Panc1 (cell line): ENCODE measurements at regions not wholly inside any gene's neighbourhood (a gene's known extent, or its start where the extent isn't known, plus 50 kb on each side); places are given as distances from the start of the nearest gene placed in this dataset.

Experiments
- ATAC-seq: fragments of 200-7000 bp; cut with Tn5 transposase; 2 replicates; pipeline ENCODE4 v1.9.1; 2020; ENCODE audit warnings: mild to moderate bottlenecking, moderate library complexity
- BruUV-seq: library from RNA; stranded (reverse); fragments of 400-500 nt; replicated peaks from 2 replicates; lab custom pipeline; 2021; lab: Mats Ljungman, UMichigan
- CTCF ChIA-PET: fragments of 300-600 bp; sonication (Branson Sonifier 250); formaldehyde crosslinking; loops from one replicate; lab custom pipeline; 2022; ENCODE audit warnings: antibody characterized with exemption; lab: Charles Lee
- POLR2A ChIA-PET: fragments of 300-600 bp; sonication (Branson Sonifier 250); formaldehyde crosslinking; loops from one replicate; lab custom pipeline; 2022; ENCODE audit warnings: antibody characterized with exemption; lab: Charles Lee
- DNase-seq: peaks from one replicate; pipeline ENCODE4 v3.0.0-alpha.2; 2010; ENCODE audit warnings: low read depth, low spot score
- H3K27ac ChIP-seq: 2 replicates; pipeline ENCODE4 v1.5.1; 2011; ENCODE audit warnings: mild to moderate bottlenecking, low read length, inconsistent platforms
- H3K27me3 ChIP-seq: fragments of 200-500 bp; sonication (Bioruptor generic); 2 replicates; pipeline ENCODE4 v1.6.0; 2014; ENCODE audit warnings: low read length, inconsistent platforms; ENCODE audit not compliant: control insufficient read depth, insufficient read depth
- H3K36me3 ChIP-seq: fragments of 200-500 bp; sonication (Bioruptor generic); 2 replicates; pipeline ENCODE4 v1.5.1; 2014; ENCODE audit warnings: inconsistent platforms, mild to moderate bottlenecking, low read length, moderate library complexity; ENCODE audit not compliant: control insufficient read depth, insufficient read depth
- H3K4me1 ChIP-seq: 2 replicates; pipeline ENCODE4 v1.5.1; 2011; ENCODE audit warnings: inconsistent platforms, mild to moderate bottlenecking, low read length, moderate library complexity; ENCODE audit not compliant: control insufficient read depth, insufficient read depth
- H3K4me3 ChIP-seq, 2 experiments: 2 replicates each; pipeline ENCODE4 v1.5.1; 2011 to 2012; ENCODE audit warnings: low read depth in 2 of 2, low read length in 2 of 2, mild to moderate bottlenecking in 2 of 2, inconsistent platforms in 1 of 2, moderate library complexity in 1 of 2
- H3K9me3 ChIP-seq: fragments of 200-500 bp; sonication (Bioruptor generic); 2 replicates; pipeline ENCODE4 v1.5.1; 2014; ENCODE audit warnings: low read depth, mild to moderate bottlenecking, inconsistent platforms, low read length, moderate library complexity; ENCODE audit not compliant: control insufficient read depth, insufficient read depth
- POLR2AphosphoS5 ChIP-seq: IDR thresholded peaks from 2 replicates; pipeline ENCODE4 v1.6.1; 2012; ENCODE audit warnings: mild to moderate bottlenecking, low read depth, low read length, moderate library complexity
- SIN3A ChIP-seq: IDR thresholded peaks from 2 replicates; pipeline ENCODE4 v1.6.1; 2012; ENCODE audit warnings: low read depth, mild to moderate bottlenecking, low read length, moderate library complexity, borderline replicate concordance; ENCODE audit not compliant: insufficient read depth
- TCF7L2 ChIP-seq: IDR thresholded peaks from 2 replicates; pipeline ENCODE4 v1.6.1; 2011; ENCODE audit warnings: mild to moderate bottlenecking, low read depth, low read length, inconsistent platforms
- in situ Hi-C: cut with HindIII; loops from 2 replicates; pipeline ENCODE4 v1.10.0; 2016; ENCODE audit warnings: low sequenced_read_pairs, low pct_unique_long_range_greater_than_20kb
- intact Hi-C: fragments of 100-400 bp; cut with micrococcal nuclease; formaldehyde crosslinking; loops from one replicate; pipeline ENCODE4 v1.10.0; 2022; ENCODE audit not compliant: unreplicated experiment
- TF ChIP-seq, protein P1 (sequence below), 2 experiments: IDR thresholded peaks; 2 replicates each; pipeline ENCODE4 v1.6.1; 2011 to 2012; ENCODE audit warnings: low read depth in 2 of 2, control low read depth in 1 of 2, low read length in 1 of 2, mild to moderate bottlenecking in 1 of 2, moderate library complexity in 1 of 2; ENCODE audit not compliant: insufficient read depth in 1 of 2
- TF ChIP-seq, protein P2 (sequence below): fragments of 450-650 bp; IDR thresholded peaks from 2 replicates; pipeline ENCODE4 v1.5.1; 2017; ENCODE audit warnings: mild to moderate bottlenecking

DNA sequence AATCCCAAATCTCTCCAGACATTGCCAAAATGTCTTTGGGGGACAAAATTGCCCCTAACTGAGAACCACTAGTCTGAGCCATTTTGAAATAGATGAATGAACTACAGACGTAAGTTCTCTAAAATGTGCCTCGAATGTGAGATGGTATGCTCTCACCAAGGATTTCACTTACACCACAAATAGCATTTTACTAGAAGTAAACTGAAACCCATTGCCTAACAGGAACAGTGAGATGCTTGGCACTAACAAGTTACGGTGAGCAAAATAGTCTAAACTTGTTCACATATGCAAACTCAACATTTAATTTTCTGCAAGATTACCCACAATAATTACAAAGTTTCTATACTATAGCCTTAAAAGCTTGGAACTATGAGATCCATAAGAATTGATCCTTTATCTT lies 343.6 kb upstream of the ESRRG start:
- intact Hi-C loops: no loop called here

DNA sequence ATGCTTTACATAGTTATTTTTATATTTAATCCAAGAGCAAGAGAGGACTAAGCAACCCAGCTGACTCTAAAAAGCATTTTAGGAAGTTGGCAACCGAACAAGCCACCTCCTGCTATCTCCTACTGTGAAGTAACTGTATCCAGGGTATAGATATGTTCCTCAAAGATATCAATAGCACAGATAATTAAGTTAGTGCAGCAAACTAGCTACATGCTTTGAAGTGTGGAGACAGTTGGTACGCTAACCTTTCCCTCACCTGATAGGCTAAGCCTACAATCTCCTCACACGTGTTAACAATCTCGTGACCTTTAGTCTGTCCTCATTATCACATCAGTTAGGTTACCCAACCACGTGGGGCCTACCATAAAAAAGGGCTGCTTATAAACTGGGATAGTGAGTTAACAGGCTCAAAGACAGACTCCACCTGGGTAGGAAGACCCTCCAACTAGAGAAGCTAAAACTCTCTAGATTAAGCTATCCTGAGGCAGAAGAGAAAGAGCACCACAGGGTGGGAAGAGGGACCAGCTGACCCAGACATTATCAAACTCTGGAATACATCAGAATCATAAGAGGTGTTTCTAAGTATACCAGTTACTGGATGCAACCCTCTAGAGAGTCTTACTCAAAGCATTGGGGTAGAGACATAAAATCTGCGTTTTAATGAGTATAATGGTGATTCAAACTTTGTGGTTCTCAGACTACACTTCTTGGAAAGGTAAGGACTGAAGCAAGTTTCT lies 340.1 kb upstream of the ESRRG start:
- Histone ChIP-seq H3K9me3 (no peaks in the 10 kb centered on the region), H3K27me3 (no peaks in the 10 kb centered on the region), H3K4me3 (no peak overlapping the region), H3K4me1 (no peaks in the 10 kb centered on the region), H3K36me3 (no peaks in the 10 kb centered on the region), H3K27ac (no peak overlapping the region)
- intact Hi-C loops (no loop called here), in situ Hi-C loops (no loop called here)
- CTCF ChIA-PET: no interaction called here
- no TSS peak for BruUV-seq
- ATAC-seq (no peak), DNase-seq (no peak)
- POLR2A ChIA-PET: no interaction called here
- TF ChIP-seq TCF7L2 (no peak), SIN3A (no peak), POLR2AphosphoS5 (no peak)
- TF ChIP-seq, protein P1, sequence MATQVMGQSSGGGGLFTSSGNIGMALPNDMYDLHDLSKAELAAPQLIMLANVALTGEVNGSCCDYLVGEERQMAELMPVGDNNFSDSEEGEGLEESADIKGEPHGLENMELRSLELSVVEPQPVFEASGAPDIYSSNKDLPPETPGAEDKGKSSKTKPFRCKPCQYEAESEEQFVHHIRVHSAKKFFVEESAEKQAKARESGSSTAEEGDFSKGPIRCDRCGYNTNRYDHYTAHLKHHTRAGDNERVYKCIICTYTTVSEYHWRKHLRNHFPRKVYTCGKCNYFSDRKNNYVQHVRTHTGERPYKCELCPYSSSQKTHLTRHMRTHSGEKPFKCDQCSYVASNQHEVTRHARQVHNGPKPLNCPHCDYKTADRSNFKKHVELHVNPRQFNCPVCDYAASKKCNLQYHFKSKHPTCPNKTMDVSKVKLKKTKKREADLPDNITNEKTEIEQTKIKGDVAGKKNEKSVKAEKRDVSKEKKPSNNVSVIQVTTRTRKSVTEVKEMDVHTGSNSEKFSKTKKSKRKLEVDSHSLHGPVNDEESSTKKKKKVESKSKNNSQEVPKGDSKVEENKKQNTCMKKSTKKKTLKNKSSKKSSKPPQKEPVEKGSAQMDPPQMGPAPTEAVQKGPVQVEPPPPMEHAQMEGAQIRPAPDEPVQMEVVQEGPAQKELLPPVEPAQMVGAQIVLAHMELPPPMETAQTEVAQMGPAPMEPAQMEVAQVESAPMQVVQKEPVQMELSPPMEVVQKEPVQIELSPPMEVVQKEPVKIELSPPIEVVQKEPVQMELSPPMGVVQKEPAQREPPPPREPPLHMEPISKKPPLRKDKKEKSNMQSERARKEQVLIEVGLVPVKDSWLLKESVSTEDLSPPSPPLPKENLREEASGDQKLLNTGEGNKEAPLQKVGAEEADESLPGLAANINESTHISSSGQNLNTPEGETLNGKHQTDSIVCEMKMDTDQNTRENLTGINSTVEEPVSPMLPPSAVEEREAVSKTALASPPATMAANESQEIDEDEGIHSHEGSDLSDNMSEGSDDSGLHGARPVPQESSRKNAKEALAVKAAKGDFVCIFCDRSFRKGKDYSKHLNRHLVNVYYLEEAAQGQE (IDR thresholded peaks at IDR 0.05; ENCODE audit: insufficient read depth in 1 of 2, low read depth in 2 of 2, low read length in 1 of 2): no peak
- TF ChIP-seq, protein P2, sequence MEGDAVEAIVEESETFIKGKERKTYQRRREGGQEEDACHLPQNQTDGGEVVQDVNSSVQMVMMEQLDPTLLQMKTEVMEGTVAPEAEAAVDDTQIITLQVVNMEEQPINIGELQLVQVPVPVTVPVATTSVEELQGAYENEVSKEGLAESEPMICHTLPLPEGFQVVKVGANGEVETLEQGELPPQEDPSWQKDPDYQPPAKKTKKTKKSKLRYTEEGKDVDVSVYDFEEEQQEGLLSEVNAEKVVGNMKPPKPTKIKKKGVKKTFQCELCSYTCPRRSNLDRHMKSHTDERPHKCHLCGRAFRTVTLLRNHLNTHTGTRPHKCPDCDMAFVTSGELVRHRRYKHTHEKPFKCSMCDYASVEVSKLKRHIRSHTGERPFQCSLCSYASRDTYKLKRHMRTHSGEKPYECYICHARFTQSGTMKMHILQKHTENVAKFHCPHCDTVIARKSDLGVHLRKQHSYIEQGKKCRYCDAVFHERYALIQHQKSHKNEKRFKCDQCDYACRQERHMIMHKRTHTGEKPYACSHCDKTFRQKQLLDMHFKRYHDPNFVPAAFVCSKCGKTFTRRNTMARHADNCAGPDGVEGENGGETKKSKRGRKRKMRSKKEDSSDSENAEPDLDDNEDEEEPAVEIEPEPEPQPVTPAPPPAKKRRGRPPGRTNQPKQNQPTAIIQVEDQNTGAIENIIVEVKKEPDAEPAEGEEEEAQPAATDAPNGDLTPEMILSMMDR: no peak

More for the DNA sequence above, 343.6 kb upstream of the ESRRG start:
- CTCF ChIA-PET: no interaction called here
- H3K27ac ChIP-seq: no peak overlapping the region
- DNase-seq: no peak
- H3K27me3 ChIP-seq: no peaks in the 10 kb centered on the region
- no peaks in the 10 kb centered on the region for H3K9me3 ChIP-seq
- POLR2A ChIA-PET: no interaction called here
- in situ Hi-C loops: no loop called here
- no peak overlapping the region for H3K4me3 ChIP-seq
- no peaks in the 10 kb centered on the region for H3K4me1 ChIP-seq
- TF ChIP-seq, protein P2: no peak
- TF ChIP-seq, protein P1 (IDR thresholded peaks at IDR 0.05; ENCODE audit: insufficient read depth in 1 of 2, low read depth in 2 of 2, low read length in 1 of 2): no peak
- TF ChIP-seq TCF7L2: no peak
- no peak for TF ChIP-seq POLR2AphosphoS5
- TF ChIP-seq SIN3A: no peak
- no peaks in the 10 kb centered on the region for H3K36me3 ChIP-seq
- BruUV-seq: no TSS peak
- ATAC-seq: no peak
